GM12878 (cell line): ENCODE measurements at regions not wholly inside any gene's neighbourhood (a gene's known extent, or its start where the extent isn't known, plus 50 kb on each side); places are given as distances from the start of the nearest gene placed in this dataset.

Experiments used
- ATAC-seq: fragments of 200-7000 bp; cut with Tn5 transposase; 3 replicates; pipeline ENCODE4 v1.9.1; 2020; ENCODE audit warnings: mild to moderate bottlenecking, moderate library complexity
- BruUV-seq: library from RNA; stranded (reverse); fragments of 400-500 nt; replicated peaks from 2 replicates; lab custom pipeline; 2021; lab: Mats Ljungman, UMichigan
- CTCF ChIA-PET: fragments of 300-600 bp; sonication (Branson Sonifier 250); formaldehyde crosslinking; extraction: SDS; loops from one replicate; lab custom pipeline; 2021; ENCODE audit warnings: inconsistent platforms; lab: Yijun Ruan, JAX
- POLR2A ChIA-PET: fragments of 350-600 bp; formaldehyde crosslinking; extraction: SDS; loops from one replicate; lab custom pipeline; 2021; ENCODE audit warnings: inconsistent platforms; lab: Charles Lee
- RAD21 ChIA-PET: fragments of 300-600 bp; sonication (Branson Sonifier 250); formaldehyde crosslinking; loops from one replicate; lab custom pipeline; 2023; ENCODE audit warnings: antibody characterized with exemption; ENCODE audit not compliant: unreplicated experiment; lab: Charles Lee
- SMC1A ChIA-PET: fragments of 300-600 bp; sonication (Branson Sonifier 250); formaldehyde crosslinking; loops from one replicate; lab custom pipeline; 2023; ENCODE audit not compliant: unreplicated experiment, uncharacterized antibody; lab: Charles Lee
- DNase-seq: peaks from one replicate; pipeline ENCODE4 v3.0.0-alpha.2; 2011; ENCODE audit warnings: low read depth, low spot score
- FAIRE-seq: peaks from 3 replicates; lab custom pipeline; 2011; peaks lifted over from hg19 to GRCh38; lab: Jason Lieb, UNC
- H2AFZ ChIP-seq: 2 replicates; pipeline ENCODE4 v1.6.0; 2011; ENCODE audit warnings: low read depth, low read length, control low read depth; ENCODE audit not compliant: control insufficient read depth
- H3K27ac ChIP-seq: 2 replicates; pipeline ENCODE4 v1.5.1; 2011; ENCODE audit warnings: control low read depth; ENCODE audit not compliant: control insufficient read depth, insufficient read depth
- H3K27me3 ChIP-seq, 2 experiments: replicated peaks in 1 of 2; 2 replicates each; pipeline versions ENCODE4 v1.6.0 to v1.6.1; 2011; ENCODE audit warnings: low read length in 1 of 2; ENCODE audit not compliant: control insufficient read depth in 2 of 2, insufficient read depth in 2 of 2
- H3K36me3 ChIP-seq, 2 experiments: 2 replicates each; pipeline ENCODE4 v1.5.1; 2011; ENCODE audit warnings: low read length in 1 of 2; ENCODE audit not compliant: control insufficient read depth in 2 of 2, insufficient read depth in 2 of 2
- H3K4me1 ChIP-seq: 2 replicates; pipeline ENCODE4 v1.6.1; 2011; ENCODE audit warnings: mild to moderate bottlenecking, low read length, moderate library complexity, mixed read lengths; ENCODE audit not compliant: control insufficient read depth, insufficient read depth
- H3K4me2 ChIP-seq: 2 replicates; pipeline ENCODE4 v1.6.0; 2011; ENCODE audit warnings: control low read depth; ENCODE audit not compliant: control insufficient read depth, insufficient read depth
- H3K4me3 ChIP-seq: fragments of 200-600 bp; sonication (generic); 2 replicates; pipeline ENCODE4 v1.5.1; 2016
- H3K79me2 ChIP-seq: 2 replicates; pipeline ENCODE4 v1.6.0; 2011; ENCODE audit warnings: low read length; ENCODE audit not compliant: control insufficient read depth, insufficient read depth
- H3K9ac ChIP-seq: 2 replicates; pipeline ENCODE4 v1.8.0; 2011; ENCODE audit warnings: low read length, control low read depth, mixed read lengths; ENCODE audit not compliant: control insufficient read depth, insufficient read depth
- H3K9me3 ChIP-seq: replicated peaks from 3 replicates; pipeline ENCODE4 v1.5.1; 2011; ENCODE audit warnings: mild to moderate bottlenecking, low read length; ENCODE audit not compliant: control insufficient read depth, insufficient read depth
- H4K20me1 ChIP-seq: 2 replicates; pipeline ENCODE4 v1.6.0; 2011; ENCODE audit not compliant: control insufficient read depth, insufficient read depth
- ATF7 ChIP-seq: fragments of 450-650 bp; IDR thresholded peaks from 2 replicates; pipeline ENCODE4 v1.6.1; 2016; ENCODE audit warnings: low read depth, mild to moderate bottlenecking
- CHD4 ChIP-seq: fragments of 200-600 bp; sonication (generic); IDR thresholded peaks from 2 replicates; pipeline ENCODE4 v1.6.1; 2016; ENCODE audit warnings: mild to moderate bottlenecking
- CTCF ChIP-seq, 3 experiments: IDR thresholded peaks in 2 of 3; conservative IDR thresholded peaks in 1 of 3; 2 replicates each; pipeline ENCODE4 v1.5.1; 2011; ENCODE audit warnings: low read depth in 3 of 3, low read length in 3 of 3, mild to moderate bottlenecking in 3 of 3, control low read depth in 2 of 3, moderate library complexity in 2 of 3, inconsistent platforms in 1 of 3, mixed read lengths in 1 of 3; ENCODE audit not compliant: control insufficient read depth in 2 of 3, insufficient read depth in 1 of 3; ENCODE audit errors: extremely low read depth in 1 of 3
- GATAD2B ChIP-seq: fragments of 450-650 bp; conservative IDR thresholded peaks from 2 replicates; pipeline ENCODE4 v1.6.1; 2017; ENCODE audit warnings: low read depth, mild to moderate bottlenecking, moderate library complexity
- IRF4 ChIP-seq: IDR thresholded peaks from 2 replicates; pipeline ENCODE4 v1.6.1; 2011; ENCODE audit warnings: low read depth, low read length
- MEF2B ChIP-seq: fragments of 450-650 bp; IDR thresholded peaks from 2 replicates; pipeline ENCODE4 v1.6.1; 2018; ENCODE audit warnings: mild to moderate bottlenecking, moderate library complexity; ENCODE audit not compliant: partially characterized antibody, poor library complexity, severe bottlenecking
- POLR2AphosphoS5 ChIP-seq: IDR thresholded peaks from 2 replicates; pipeline ENCODE4 v1.6.1; 2011; ENCODE audit warnings: mild to moderate bottlenecking, low read length, inconsistent platforms
- RAD21 ChIP-seq: IDR thresholded peaks from 2 replicates; pipeline ENCODE4 v1.6.1; 2011; ENCODE audit warnings: mild to moderate bottlenecking, low read depth, low read length, moderate library complexity; ENCODE audit not compliant: insufficient read depth
- RELA ChIP-seq: fragments of 450-650 bp; IDR thresholded peaks from 2 replicates; pipeline ENCODE4 v1.8.0; 2014; ENCODE audit warnings: borderline replicate concordance; ENCODE audit not compliant: partially characterized antibody
- SIN3A ChIP-seq: IDR thresholded peaks from 2 replicates; pipeline ENCODE4 v1.6.1; 2012; ENCODE audit warnings: low read depth, low read length, improper control_type of control experiment
- SMC3 ChIP-seq: IDR thresholded peaks from 2 replicates; pipeline ENCODE4 v1.6.1; 2011; ENCODE audit warnings: low read length, improper control_type of control experiment, borderline replicate concordance
- STAT1 ChIP-seq: fragments of 450-650 bp; conservative IDR thresholded peaks from 2 replicates; pipeline ENCODE4 v1.6.1; 2014; ENCODE audit warnings: antibody characterized with exemption, mild to moderate bottlenecking
- TARDBP ChIP-seq: IDR thresholded peaks from 2 replicates; pipeline ENCODE4 v1.6.1; 2016; ENCODE audit warnings: borderline replicate concordance
- USF1 ChIP-seq: IDR thresholded peaks from 2 replicates; pipeline ENCODE4 v1.6.1; 2011; ENCODE audit warnings: borderline replicate concordance, low read depth, mild to moderate bottlenecking, moderate library complexity, mixed read lengths, low read length; ENCODE audit not compliant: insufficient read depth; ENCODE audit errors: extremely low read length
- ZBED1 ChIP-seq: IDR thresholded peaks from 2 replicates; pipeline ENCODE4 v1.6.1; 2016; ENCODE audit warnings: borderline replicate concordance
- ZNF217 ChIP-seq: fragments of 450-650 bp; IDR thresholded peaks from 2 replicates; pipeline ENCODE4 v1.6.1; 2017; ENCODE audit warnings: antibody characterized with exemption, mild to moderate bottlenecking
- WGBS: methylation state at CpG from one replicate; pipeline ENCODE4 v1.1.6; 2016; ENCODE audit warnings: low lambda C conversion rate; ENCODE audit not compliant: insufficient replicate concordance, insufficient coverage; ENCODE audit errors: missing lambda C conversion rate; 5-methylcytosine and 5-hydroxymethylcytosine counted together
- in situ Hi-C: fragments of 300-500 bp; cut with MboI; formaldehyde crosslinking; loops from 9 replicates; pipeline ENCODE4 v1.14.3; 2018; ENCODE audit warnings: mixed read lengths
- intact Hi-C: fragments of 100-400 bp; cut with micrococcal nuclease; formaldehyde crosslinking; loops from one replicate; pipeline ENCODE4 v1.14.2; 2022; ENCODE audit not compliant: unreplicated experiment
- TF ChIP-seq, protein P1 (sequence below): IDR thresholded peaks from 2 replicates; pipeline ENCODE4 v1.6.1; 2011; ENCODE audit warnings: mild to moderate bottlenecking, low read depth, low read length, moderate library complexity; ENCODE audit not compliant: insufficient replicate concordance
- TF ChIP-seq, protein P2 (sequence below): IDR thresholded peaks from 2 replicates; pipeline ENCODE4 v1.6.1; 2012; ENCODE audit warnings: low read depth, low read length, improper control_type of control experiment

DNA sequence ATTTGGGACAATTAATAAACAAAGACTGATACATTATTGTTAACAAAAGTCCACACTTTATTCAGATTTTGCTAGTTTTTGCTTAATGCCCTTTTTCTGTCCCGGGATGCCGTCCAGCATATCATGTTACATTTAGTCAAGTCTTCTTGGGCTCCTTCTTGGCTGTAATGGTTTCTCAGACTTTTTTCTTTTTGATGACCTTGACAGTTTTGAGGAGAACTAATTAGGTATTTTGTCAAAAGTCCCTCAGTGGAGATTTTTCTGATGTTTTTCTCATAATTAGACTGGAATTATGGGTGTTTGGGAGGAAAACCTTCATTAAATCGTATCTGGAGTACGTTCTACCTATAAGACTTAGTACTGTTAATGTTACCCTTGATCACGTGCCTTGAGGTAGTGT, 177.2 kb downstream of the MCHR2 start:
- no peak for TF ChIP-seq ATF7
- TF ChIP-seq IRF4, result no peak
- no peak for TF ChIP-seq GATAD2B
- TF ChIP-seq USF1, result no peak
- no peak for TF ChIP-seq RELA
- no peak for TF ChIP-seq MEF2B
- TF ChIP-seq STAT1, result no peak
- no peak for TF ChIP-seq ZBED1
- TF ChIP-seq SMC3, result no peak
- TF ChIP-seq RAD21, result no peak
- TF ChIP-seq ZNF217, result no peak
- TF ChIP-seq, protein P1, sequence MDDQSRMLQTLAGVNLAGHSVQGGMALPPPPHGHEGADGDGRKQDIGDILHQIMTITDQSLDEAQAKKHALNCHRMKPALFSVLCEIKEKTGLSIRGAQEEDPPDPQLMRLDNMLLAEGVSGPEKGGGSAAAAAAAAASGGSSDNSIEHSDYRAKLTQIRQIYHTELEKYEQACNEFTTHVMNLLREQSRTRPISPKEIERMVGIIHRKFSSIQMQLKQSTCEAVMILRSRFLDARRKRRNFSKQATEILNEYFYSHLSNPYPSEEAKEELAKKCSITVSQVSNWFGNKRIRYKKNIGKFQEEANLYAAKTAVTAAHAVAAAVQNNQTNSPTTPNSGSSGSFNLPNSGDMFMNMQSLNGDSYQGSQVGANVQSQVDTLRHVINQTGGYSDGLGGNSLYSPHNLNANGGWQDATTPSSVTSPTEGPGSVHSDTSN, result no peak
- no peak for TF ChIP-seq TARDBP
- no peak for TF ChIP-seq CTCF (IDR thresholded peaks at IDR 0.05 in 2 of 3, conservative IDR thresholded peaks at IDR 0.05 in 1 of 3; ENCODE audit: control insufficient read depth in 2 of 3, extremely low read depth in 1 of 3, insufficient read depth in 1 of 3, low read depth in 3 of 3, low read length in 3 of 3)
- TF ChIP-seq, protein P2, sequence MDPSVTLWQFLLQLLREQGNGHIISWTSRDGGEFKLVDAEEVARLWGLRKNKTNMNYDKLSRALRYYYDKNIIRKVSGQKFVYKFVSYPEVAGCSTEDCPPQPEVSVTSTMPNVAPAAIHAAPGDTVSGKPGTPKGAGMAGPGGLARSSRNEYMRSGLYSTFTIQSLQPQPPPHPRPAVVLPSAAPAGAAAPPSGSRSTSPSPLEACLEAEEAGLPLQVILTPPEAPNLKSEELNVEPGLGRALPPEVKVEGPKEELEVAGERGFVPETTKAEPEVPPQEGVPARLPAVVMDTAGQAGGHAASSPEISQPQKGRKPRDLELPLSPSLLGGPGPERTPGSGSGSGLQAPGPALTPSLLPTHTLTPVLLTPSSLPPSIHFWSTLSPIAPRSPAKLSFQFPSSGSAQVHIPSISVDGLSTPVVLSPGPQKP, result no peak
- TF ChIP-seq CHD4, result no peak
- no peak for TF ChIP-seq SIN3A
- no peak for TF ChIP-seq POLR2AphosphoS5
- H3K27ac ChIP-seq, result no peak overlapping the region
- no peaks in the 10 kb centered on the region for H4K20me1 ChIP-seq
- ATAC-seq (no peak), DNase-seq (no peak), FAIRE-seq (no peak)
- 40% methylated on average over 5 of the region's 5 CpGs for WGBS
- no peak overlapping the region for H3K9ac ChIP-seq
- no peaks in the 10 kb centered on the region for H3K79me2 ChIP-seq
- no peak overlapping the region for H2AFZ ChIP-seq
- H3K27me3 ChIP-seq, result no peaks in the 10 kb centered on the region
- no peaks in the 10 kb centered on the region for H3K4me1 ChIP-seq
- SMC1A ChIA-PET, result no interaction called here
- in situ Hi-C loops, result no loop called here
- RAD21 ChIA-PET, result no interaction called here
- POLR2A ChIA-PET, result no interaction called here
- CTCF ChIA-PET, result no interaction called here
- H3K4me3 ChIP-seq, result no peak overlapping the region
- H3K4me2 ChIP-seq, result no peak overlapping the region
- H3K9me3 ChIP-seq, result no peaks in the 10 kb centered on the region
- BruUV-seq, result no TSS peak
- intact Hi-C loops, result no loop called here
- no peaks in the 10 kb centered on the region for H3K36me3 ChIP-seq
